Loucy (cell line): ENCODE measurements at regions not wholly inside any gene's neighbourhood (a gene's known extent, or its start where the extent isn't known, plus 50 kb on each side); places are given as distances from the start of the nearest gene placed in this dataset.

Experiments
- EZH2phosphoT487 ChIP-seq: fragments of 200-600 bp; IDR thresholded peaks from 2 replicates; pipeline ENCODE4 v1.6.1; 2018; ENCODE audit warnings: antibody characterized with exemption, mild to moderate bottlenecking, moderate library complexity, borderline replicate concordance
- TF ChIP-seq, protein P1 (sequence below): fragments of 200-600 bp; sonication (generic); conservative IDR thresholded peaks from 2 replicates; pipeline ENCODE4 v1.5.1; 2014; ENCODE audit warnings: mild to moderate bottlenecking, antibody characterized with exemption, low read length

DNA sequence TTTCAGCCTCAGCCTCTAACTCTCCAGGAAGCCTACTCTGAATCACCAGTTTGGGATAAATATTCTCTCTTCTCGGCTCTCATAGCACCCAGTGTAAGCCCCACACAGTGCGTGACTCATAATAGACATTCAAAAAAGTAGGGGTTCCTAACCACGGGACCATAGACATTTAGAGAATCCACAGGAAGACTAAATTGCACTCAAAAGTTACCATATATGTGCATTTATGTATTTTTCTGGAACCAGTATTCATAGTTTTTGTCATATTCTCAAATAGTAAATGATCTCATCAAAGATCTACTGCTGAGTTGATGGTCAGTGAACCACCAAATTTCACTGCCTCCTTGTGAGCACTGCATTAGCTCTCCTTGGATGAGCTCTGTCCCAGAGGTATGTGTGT, 625.7 kb downstream of the SMARCA1 start:
- no peak for TF ChIP-seq EZH2phosphoT487
- TF ChIP-seq, protein P1, sequence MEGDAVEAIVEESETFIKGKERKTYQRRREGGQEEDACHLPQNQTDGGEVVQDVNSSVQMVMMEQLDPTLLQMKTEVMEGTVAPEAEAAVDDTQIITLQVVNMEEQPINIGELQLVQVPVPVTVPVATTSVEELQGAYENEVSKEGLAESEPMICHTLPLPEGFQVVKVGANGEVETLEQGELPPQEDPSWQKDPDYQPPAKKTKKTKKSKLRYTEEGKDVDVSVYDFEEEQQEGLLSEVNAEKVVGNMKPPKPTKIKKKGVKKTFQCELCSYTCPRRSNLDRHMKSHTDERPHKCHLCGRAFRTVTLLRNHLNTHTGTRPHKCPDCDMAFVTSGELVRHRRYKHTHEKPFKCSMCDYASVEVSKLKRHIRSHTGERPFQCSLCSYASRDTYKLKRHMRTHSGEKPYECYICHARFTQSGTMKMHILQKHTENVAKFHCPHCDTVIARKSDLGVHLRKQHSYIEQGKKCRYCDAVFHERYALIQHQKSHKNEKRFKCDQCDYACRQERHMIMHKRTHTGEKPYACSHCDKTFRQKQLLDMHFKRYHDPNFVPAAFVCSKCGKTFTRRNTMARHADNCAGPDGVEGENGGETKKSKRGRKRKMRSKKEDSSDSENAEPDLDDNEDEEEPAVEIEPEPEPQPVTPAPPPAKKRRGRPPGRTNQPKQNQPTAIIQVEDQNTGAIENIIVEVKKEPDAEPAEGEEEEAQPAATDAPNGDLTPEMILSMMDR: no peak
